Activated T-helper 1 cell treated with anti-CD3 and anti-CD28 coated beads, Interleukin-12 subunit alpha, Interleukin-12 subunit beta, Interleukin-2, Interleukin-4 antibody, amounts not matched to agents 30 ng/mL and 10 ng/mL and 1 ng/mL, durations not matched to agents 14 hours and 24 hours and 36 hours (primary cell): ENCODE measurements at regions not wholly inside any gene's neighbourhood (a gene's known extent, or its start where the extent isn't known, plus 50 kb on each side); places are given as distances from the start of the nearest gene placed in this dataset.

Experiments
- DNase-seq: peaks from one replicate; pipeline ENCODE4 v3.0.0; 2021; ENCODE audit warnings: low spot score
- H3K27ac Mint-ChIP-seq: one replicate; pipeline ENCODE4 v1.8.0; 2021; ENCODE audit warnings: mild to moderate bottlenecking, mixed read lengths
- H3K27me3 Mint-ChIP-seq: one replicate; pipeline ENCODE4 v1.8.0; 2022; ENCODE audit warnings: mild to moderate bottlenecking, moderate library complexity, mixed read lengths; ENCODE audit not compliant: insufficient read depth
- H3K36me3 Mint-ChIP-seq: one replicate; pipeline ENCODE4 v1.8.0; 2021; ENCODE audit warnings: low read depth, mixed read lengths
- H3K4me1 Mint-ChIP-seq: one replicate; pipeline ENCODE4 v1.8.0; 2021; ENCODE audit warnings: low read depth, mixed read lengths
- H3K4me3 Mint-ChIP-seq: one replicate; pipeline ENCODE4 v1.8.0; 2021; ENCODE audit warnings: mild to moderate bottlenecking, moderate library complexity, mixed read lengths
- H3K9me3 Mint-ChIP-seq: one replicate; pipeline ENCODE4 v1.8.0; 2021; ENCODE audit warnings: mixed read lengths
- intact Hi-C: fragments of 100-400 bp; cut with micrococcal nuclease; formaldehyde crosslinking; loops from one replicate; pipeline ENCODE4 v1.15.1; 2024

- intact Hi-C loops: no loop called here
- Mint-ChIP-seq H3K4me3 (no peak overlapping the region), H3K27ac (no peak overlapping the region), H3K36me3 (no peaks in the 10 kb centered on the region), H3K9me3 (peaks cover 27% of the 10 kb centered on the region), H3K4me1 (no peaks in the 10 kb centered on the region), H3K27me3 (no peaks in the 10 kb centered on the region)
- DNase-seq: no peak
Observed at GRCh38 chr2:117222809-117223208, 591.7 kb upstream of the DDX18 start.

- H3K36me3 Mint-ChIP-seq: no peaks in the 10 kb centered on the region
- intact Hi-C loops: no loop called here
- H3K27ac Mint-ChIP-seq: no peak overlapping the region
- no peak overlapping the region for H3K4me3 Mint-ChIP-seq
- no peak for DNase-seq
- no peaks in the 10 kb centered on the region for H3K27me3 Mint-ChIP-seq
- no peaks in the 10 kb centered on the region for H3K4me1 Mint-ChIP-seq
- peaks cover 27% of the 10 kb centered on the region for H3K9me3 Mint-ChIP-seq
Observed at GRCh38 chr2:117232305-117232704, 582.2 kb upstream of the DDX18 start.

DNA sequence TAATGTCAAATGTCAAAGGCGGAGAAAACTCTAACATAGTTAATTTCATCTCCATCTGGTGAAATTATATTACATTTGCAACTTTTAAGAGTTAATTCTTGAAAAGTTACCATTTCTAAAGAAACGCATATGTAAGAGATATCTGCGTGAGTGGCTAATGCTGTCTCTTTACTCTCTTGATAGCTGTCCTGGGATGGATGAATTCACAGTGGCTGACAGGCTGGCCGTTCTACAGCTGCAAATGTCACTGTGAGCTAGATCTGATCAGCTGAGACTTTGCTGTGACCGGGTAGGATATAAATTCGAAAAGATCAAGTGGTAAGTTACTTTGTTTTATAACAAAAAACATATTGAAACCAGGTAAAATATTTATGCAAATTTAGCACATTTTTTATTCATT, 557.1 kb upstream of the DDX18 start:
- H3K27me3 Mint-ChIP-seq: no peaks in the 10 kb centered on the region
- no peak overlapping the region for H3K4me3 Mint-ChIP-seq
- intact Hi-C loops: no loop called here
- DNase-seq: no peak
- no peaks in the 10 kb centered on the region for H3K36me3 Mint-ChIP-seq
- no peaks in the 10 kb centered on the region for H3K4me1 Mint-ChIP-seq
- no peak overlapping the region for H3K27ac Mint-ChIP-seq
- H3K9me3 Mint-ChIP-seq: peaks cover 8% of the 10 kb centered on the region

DNA sequence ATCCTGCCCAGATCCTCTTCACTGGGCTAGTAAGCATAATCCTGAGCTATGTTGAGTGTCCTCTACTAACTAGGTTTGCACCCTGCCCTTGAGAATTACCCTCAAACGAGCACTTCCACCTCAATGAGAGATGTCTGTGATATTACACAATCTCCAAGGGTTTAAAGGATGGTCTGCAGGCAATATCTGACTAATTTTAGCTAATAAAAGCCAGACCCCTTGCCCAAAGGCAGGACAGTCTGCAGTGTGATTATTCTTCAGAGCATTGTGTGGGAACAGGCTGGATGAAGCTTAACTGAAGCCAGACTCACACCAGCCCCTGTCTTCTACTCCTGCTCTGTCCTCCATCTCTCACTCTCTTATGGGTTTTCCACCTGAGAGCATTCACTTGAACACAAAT, 544.9 kb upstream of the DDX18 start:
- no peaks in the 10 kb centered on the region for H3K4me1 Mint-ChIP-seq
- H3K36me3 Mint-ChIP-seq: no peaks in the 10 kb centered on the region
- no peaks in the 10 kb centered on the region for H3K27me3 Mint-ChIP-seq
- no peak for DNase-seq
- no peak overlapping the region for H3K4me3 Mint-ChIP-seq
- H3K27ac Mint-ChIP-seq: no peak overlapping the region
- intact Hi-C loops: no loop called here
- peaks cover 12% of the 10 kb centered on the region for H3K9me3 Mint-ChIP-seq

- Mint-ChIP-seq H3K27ac (no peak overlapping the region), H3K27me3 (no peaks in the 10 kb centered on the region)
Observed at GRCh38 chr2:117271631-117272030, 542.9 kb upstream of the DDX18 start.

DNA sequence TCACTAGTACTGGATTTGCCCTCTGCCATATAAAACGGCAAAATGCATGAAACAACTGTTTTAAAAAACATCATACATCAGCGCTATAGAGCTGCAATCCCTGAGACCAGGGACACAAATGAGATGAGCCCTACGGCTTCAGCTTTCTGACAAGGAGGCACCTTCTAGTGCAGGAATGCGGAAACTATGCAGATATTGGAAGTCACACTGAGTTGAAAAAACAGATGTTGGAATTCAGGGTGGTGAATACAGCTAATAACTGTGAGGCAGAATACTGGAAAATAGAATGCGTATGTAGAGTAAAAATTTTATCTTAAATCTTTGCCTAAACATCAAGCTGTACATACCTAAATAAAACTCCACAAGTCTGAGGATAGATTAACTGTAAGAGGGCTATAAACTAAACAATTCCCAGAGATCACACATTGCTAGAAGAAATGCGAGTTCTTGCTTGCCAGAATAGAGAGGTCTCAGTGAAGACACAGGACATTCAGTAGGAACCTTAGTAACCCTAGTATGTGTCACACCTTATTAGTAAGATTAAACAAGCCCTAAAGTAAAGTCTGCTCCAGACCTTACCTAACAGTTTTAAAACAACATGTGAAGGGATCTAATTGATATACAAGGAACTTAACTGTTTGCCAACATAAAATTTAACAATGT, 541.4 kb upstream of the DDX18 start:
- Mint-ChIP-seq H3K9me3 (peaks cover 13% of the 10 kb centered on the region), H3K36me3 (no peaks in the 10 kb centered on the region), H3K4me1 (no peaks in the 10 kb centered on the region), H3K4me3 (no peak overlapping the region), H3K27me3 (no peaks in the 10 kb centered on the region), H3K27ac (no peak overlapping the region)
- no peak for DNase-seq
- intact Hi-C loops: no loop called here

More at GRCh38 chr2:117271631-117272030, 542.9 kb upstream of the DDX18 start:
- H3K4me1 Mint-ChIP-seq: no peaks in the 10 kb centered on the region
- peaks cover 13% of the 10 kb centered on the region for H3K9me3 Mint-ChIP-seq
- no peak overlapping the region for H3K4me3 Mint-ChIP-seq
- no peaks in the 10 kb centered on the region for H3K36me3 Mint-ChIP-seq
- no peak for DNase-seq
- intact Hi-C loops: no loop called here

- Mint-ChIP-seq H3K36me3 (no peaks in the 10 kb centered on the region), H3K4me1 (no peaks in the 10 kb centered on the region), H3K4me3 (no peak overlapping the region), H3K27ac (no peak overlapping the region), H3K9me3 (peaks cover 6% of the 10 kb centered on the region), H3K27me3 (no peaks in the 10 kb centered on the region)
- DNase-seq: no peak
- intact Hi-C loops: no loop called here
Observed at GRCh38 chr2:117293012-117293411, 521.5 kb upstream of the DDX18 start.

DNA sequence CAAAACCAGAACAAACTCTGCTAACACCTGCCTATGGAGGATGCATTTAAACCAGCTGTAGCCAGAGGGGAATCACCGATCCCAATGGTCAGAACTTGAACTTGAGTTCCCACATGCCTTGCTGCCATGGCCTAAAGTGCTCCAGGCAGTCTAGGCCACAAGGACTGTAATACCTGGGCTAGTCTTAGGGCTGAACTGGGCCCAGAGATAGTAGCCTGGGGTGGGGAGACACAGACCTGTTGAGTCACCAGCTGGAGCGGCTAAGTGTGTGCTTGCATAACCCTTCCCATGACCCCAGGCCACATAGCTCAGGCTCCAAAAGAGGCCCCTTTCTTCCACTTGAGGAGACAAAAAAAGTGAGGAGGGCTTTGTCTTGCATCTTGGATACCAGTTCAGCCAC, 515.0 kb upstream of the DDX18 start:
- no peaks in the 10 kb centered on the region for H3K27me3 Mint-ChIP-seq
- no peak for DNase-seq

DNA sequence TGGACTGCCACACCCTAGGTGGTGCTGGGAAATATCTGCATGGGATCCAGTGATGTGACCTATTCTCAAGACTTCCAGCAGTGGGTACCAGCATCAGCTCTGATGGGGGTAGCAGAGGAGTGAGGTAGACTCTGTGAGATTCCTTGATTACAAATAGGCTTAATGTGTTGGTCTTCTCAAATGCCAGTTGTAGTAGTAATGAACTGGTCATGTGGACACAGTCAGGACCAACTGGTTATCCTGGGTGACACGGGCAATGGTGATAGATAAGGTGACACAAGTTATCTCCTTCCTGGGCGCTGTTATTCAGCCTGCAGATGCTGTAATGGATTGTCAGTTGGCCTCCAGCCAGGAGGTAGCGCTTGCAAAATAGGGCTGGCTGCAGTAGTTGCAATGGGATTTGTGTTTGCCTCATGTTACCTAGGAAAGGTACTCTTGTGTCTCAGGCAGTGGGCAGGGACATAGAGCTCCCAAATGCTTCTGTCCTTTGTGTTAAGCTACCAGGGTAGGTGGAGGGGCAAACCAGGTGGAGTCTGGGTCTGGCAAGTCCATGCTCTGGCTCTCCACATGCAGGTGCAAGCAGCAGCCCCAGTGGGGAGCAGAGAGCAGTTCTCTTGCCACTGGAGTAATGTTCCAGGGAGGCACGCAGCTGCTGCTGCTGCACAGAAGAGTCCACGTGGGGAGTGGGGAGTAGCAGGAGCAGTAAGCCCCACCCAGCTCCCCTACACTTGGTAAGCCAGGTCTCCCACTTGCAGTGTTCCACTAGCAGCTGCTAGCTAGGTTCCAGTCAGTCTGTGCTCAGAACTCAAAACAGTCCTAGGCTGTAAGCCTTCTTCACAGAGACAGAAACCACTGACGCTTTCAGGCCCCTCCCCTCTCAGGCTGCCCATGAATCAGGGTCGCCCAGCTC, 505.4 kb upstream of the DDX18 start:
- Mint-ChIP-seq H3K27ac (no peak overlapping the region), H3K36me3 (no peaks in the 10 kb centered on the region), H3K4me1 (no peaks in the 10 kb centered on the region)

More for the DNA sequence above, 515.0 kb upstream of the DDX18 start:
- peaks cover 11% of the 10 kb centered on the region for H3K9me3 Mint-ChIP-seq
- no peak overlapping the region for H3K4me3 Mint-ChIP-seq
- no peaks in the 10 kb centered on the region for H3K4me1 Mint-ChIP-seq
- H3K36me3 Mint-ChIP-seq: no peaks in the 10 kb centered on the region
- intact Hi-C loops: no loop called here
- H3K27ac Mint-ChIP-seq: no peak overlapping the region

GRCh38 chr2:117321816-117322215, 492.7 kb upstream of the DDX18 start:
- intact Hi-C loops: no loop called here
- Mint-ChIP-seq H3K4me1 (no peaks in the 10 kb centered on the region), H3K36me3 (no peaks in the 10 kb centered on the region), H3K4me3 (no peak overlapping the region), H3K27ac (no peak overlapping the region), H3K27me3 (no peaks in the 10 kb centered on the region), H3K9me3 (peaks cover 5% of the 10 kb centered on the region)
- no peak for DNase-seq

More for the DNA sequence above, 505.4 kb upstream of the DDX18 start:
- H3K4me3 Mint-ChIP-seq: no peak overlapping the region
- no peaks in the 10 kb centered on the region for H3K27me3 Mint-ChIP-seq
- no peak for DNase-seq
- intact Hi-C loops: no loop called here
- H3K9me3 Mint-ChIP-seq: peaks cover 12% of the 10 kb centered on the region

DNA sequence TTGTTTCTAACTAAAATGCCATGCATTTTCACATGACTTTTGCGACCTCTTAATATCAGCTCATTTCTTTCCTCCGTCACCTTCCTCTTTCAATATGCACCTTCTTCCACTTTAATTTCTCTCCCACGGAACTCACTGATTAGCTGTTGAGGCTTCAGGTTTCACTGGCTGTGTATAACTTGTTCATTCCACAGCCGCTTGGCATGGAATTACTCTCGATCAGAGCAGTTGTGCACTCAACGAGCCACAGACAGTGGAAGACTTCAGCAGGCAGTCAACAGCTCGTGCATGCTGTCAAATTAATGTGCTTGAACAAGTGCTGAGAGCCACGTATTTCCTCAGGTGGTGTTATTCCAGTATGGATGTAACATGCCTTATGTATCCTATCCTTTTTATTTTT, 491.2 kb upstream of the DDX18 start:
- intact Hi-C loops: no loop called here
- H3K27ac Mint-ChIP-seq: no peak overlapping the region
- no peaks in the 10 kb centered on the region for H3K27me3 Mint-ChIP-seq
- DNase-seq: no peak
- H3K4me1 Mint-ChIP-seq: no peaks in the 10 kb centered on the region
- H3K4me3 Mint-ChIP-seq: no peak overlapping the region
- H3K36me3 Mint-ChIP-seq: no peaks in the 10 kb centered on the region
- peaks cover 5% of the 10 kb centered on the region for H3K9me3 Mint-ChIP-seq

- no peak overlapping the region for H3K4me3 Mint-ChIP-seq
- no peak overlapping the region for H3K27ac Mint-ChIP-seq
- no peaks in the 10 kb centered on the region for H3K27me3 Mint-ChIP-seq
- no peaks in the 10 kb centered on the region for H3K4me1 Mint-ChIP-seq
- no peak for DNase-seq
- H3K9me3 Mint-ChIP-seq: no peaks in the 10 kb centered on the region
- no peaks in the 10 kb centered on the region for H3K36me3 Mint-ChIP-seq
- intact Hi-C loops: no loop called here
Observed at GRCh38 chr2:117330641-117331040, 483.9 kb upstream of the DDX18 start.

DNA sequence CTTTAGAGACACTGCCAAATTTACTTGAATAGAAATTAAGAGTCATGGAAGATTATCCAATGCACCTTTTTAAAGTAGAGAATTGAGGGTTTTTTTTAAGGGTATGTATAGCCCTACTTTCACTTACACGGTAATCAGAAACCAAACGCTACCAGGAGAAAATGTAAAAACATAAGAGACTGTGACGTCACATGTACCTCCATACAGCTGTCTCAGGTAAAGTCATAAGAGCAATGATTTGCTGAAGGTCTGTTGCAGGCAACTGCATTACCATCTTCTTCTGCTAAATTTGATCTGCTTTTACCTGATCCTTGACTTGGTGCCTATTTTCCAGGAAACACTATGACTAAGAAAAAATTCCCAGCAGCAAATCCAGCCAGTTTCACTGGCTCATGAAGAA, 478.5 kb upstream of the DDX18 start:
- Mint-ChIP-seq H3K27me3 (no peaks in the 10 kb centered on the region), H3K27ac (no peak overlapping the region), H3K36me3 (no peaks in the 10 kb centered on the region), H3K4me3 (no peak overlapping the region), H3K4me1 (no peaks in the 10 kb centered on the region), H3K9me3 (peaks cover 7% of the 10 kb centered on the region)
- no peak for DNase-seq
- intact Hi-C loops: no loop called here
